GM12873 (cell line): ENCODE measurements at regions not wholly inside any gene's neighbourhood (a gene's known extent, or its start where the extent isn't known, plus 50 kb on each side); places are given as distances from the start of the nearest gene placed in this dataset.

Source experiments
- TF ChIP-seq, protein P1 (sequence below): IDR thresholded peaks from 2 replicates; pipeline ENCODE4 v1.5.1; 2012; ENCODE audit warnings: low read depth, mild to moderate bottlenecking, moderate library complexity, low read length, control low read depth; ENCODE audit not compliant: insufficient read depth; ENCODE audit errors: missing control alignments

DNA sequence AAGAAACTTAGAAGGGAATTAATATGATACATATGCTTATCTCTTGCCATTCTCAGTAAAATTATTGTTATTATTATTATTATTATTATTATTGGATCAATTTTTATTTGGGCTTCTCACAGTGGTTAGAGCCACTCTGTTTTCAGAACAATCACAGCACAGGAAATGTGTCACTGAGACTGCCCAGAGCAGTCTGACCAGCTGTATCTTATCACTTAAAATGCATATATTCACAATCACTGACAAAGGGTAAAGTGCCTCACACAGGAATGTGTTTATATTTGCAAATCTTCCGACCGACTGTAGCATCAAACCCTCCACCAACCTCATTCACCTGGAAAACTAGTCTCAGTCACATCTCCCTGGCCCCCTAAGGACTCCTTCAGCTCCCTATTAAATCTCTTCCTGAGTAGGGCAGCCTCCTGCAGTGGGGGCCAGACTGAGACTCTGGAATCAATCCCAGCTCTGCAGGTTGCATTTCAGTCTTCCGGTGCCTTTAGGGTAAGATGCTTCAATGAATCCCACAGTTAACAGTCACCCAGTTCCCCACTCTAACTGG lies 738.3 kb upstream of the SLITRK5 start:
- TF ChIP-seq, protein P1, sequence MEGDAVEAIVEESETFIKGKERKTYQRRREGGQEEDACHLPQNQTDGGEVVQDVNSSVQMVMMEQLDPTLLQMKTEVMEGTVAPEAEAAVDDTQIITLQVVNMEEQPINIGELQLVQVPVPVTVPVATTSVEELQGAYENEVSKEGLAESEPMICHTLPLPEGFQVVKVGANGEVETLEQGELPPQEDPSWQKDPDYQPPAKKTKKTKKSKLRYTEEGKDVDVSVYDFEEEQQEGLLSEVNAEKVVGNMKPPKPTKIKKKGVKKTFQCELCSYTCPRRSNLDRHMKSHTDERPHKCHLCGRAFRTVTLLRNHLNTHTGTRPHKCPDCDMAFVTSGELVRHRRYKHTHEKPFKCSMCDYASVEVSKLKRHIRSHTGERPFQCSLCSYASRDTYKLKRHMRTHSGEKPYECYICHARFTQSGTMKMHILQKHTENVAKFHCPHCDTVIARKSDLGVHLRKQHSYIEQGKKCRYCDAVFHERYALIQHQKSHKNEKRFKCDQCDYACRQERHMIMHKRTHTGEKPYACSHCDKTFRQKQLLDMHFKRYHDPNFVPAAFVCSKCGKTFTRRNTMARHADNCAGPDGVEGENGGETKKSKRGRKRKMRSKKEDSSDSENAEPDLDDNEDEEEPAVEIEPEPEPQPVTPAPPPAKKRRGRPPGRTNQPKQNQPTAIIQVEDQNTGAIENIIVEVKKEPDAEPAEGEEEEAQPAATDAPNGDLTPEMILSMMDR, result no peak

GRCh38 chr13:86933676-86934075 lies 737.5 kb upstream of the SLITRK5 start:
- TF ChIP-seq, protein P1, result no peak

GRCh38 chr13:86937316-86937715 lies 733.9 kb upstream of the SLITRK5 start:
- TF ChIP-seq, protein P1, result no peak

GRCh38 chr13:86945584-86945983 lies 725.6 kb upstream of the SLITRK5 start:
- TF ChIP-seq, protein P1, result no peak

DNA sequence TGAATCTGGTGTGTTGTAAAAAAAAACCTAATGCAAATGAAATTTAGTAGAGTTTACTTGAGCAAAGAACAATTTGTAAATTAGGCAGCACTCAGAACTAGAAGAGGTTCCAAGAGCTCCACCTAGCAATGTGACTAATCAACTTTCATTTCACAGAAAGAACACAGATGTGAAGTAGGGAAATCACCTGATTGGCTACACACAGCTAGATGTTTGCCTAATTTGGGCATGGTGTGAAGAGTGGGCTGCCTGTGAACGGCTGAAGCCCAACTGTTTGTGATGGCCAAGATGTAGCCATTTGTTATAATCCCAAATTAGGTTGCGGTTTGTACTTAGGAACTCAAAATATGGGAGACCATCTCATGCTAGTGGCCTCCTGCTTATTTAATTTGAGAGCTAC lies 724.4 kb upstream of the SLITRK5 start:
- TF ChIP-seq, protein P1, result no peak

- TF ChIP-seq, protein P1, result no peak
Measured at GRCh38 chr13:86954341-86954740, 716.8 kb upstream of the SLITRK5 start.

DNA sequence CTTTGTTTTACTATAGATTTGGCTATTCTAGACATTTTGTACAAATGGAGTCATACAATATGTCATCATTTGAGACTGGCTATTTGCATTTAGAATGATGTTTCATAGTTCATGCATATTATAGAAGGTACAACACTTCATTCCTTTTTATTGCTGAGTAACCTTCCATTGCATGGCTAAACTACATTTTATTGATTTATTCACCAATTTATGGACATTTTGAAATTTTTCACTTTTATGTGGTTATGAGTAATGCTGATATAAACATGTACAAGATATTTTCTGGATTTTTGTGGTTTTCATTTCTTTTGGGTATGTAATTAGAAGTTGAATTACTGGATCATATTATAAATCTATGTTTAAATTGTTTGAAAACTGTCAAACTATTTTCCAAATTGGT lies 710.3 kb upstream of the SLITRK5 start:
- TF ChIP-seq, protein P1, result no peak
